PC-3 (cell line): ENCODE measurements at regions not wholly inside any gene's neighbourhood (a gene's known extent, or its start where the extent isn't known, plus 50 kb on each side); places are given as distances from the start of the nearest gene placed in this dataset.

ENCODE experiments used
- ATAC-seq: fragments of 200-7000 bp; cut with Tn5 transposase; 2 replicates; pipeline ENCODE4 v1.9.1; 2020; ENCODE audit warnings: mild to moderate bottlenecking, moderate library complexity
- BruUV-seq: library from RNA; stranded (reverse); fragments of 400-500 nt; replicated peaks from 2 replicates; lab custom pipeline; 2021; lab: Mats Ljungman, UMichigan
- CTCF ChIA-PET: fragments of 300-600 bp; sonication (Branson Sonifier 250); formaldehyde crosslinking; loops from one replicate; lab custom pipeline; 2022; ENCODE audit warnings: antibody characterized with exemption; lab: Charles Lee
- POLR2A ChIA-PET: fragments of 300-600 bp; sonication (Branson Sonifier 250); formaldehyde crosslinking; loops from one replicate; lab custom pipeline; 2022; ENCODE audit warnings: antibody characterized with exemption; ENCODE audit not compliant: unreplicated experiment; lab: Charles Lee
- DNase-seq: peaks from one replicate; pipeline ENCODE4 v3.0.0-alpha.2; 2015
- H2AFZ ChIP-seq: fragments of 300-600 bp; sonication (generic); 2 replicates; pipeline ENCODE4 v1.6.0; 2016; ENCODE audit warnings: antibody characterized with exemption, low read length
- H3F3A ChIP-seq: fragments of 300-600 bp; sonication (generic); one replicate; pipeline ENCODE4 v1.6.0; 2017; ENCODE audit warnings: antibody characterized with exemption, low read length, control low read depth, mild to moderate bottlenecking; ENCODE audit not compliant: unreplicated experiment
- H3K27ac ChIP-seq: fragments of 300-600 bp; sonication (generic); 2 replicates; pipeline ENCODE4 v1.5.1; 2016; ENCODE audit warnings: mild to moderate bottlenecking, low read length
- H3K27me3 ChIP-seq: fragments of 300-600 bp; sonication (generic); 2 replicates; pipeline ENCODE4 v1.6.1; 2016; ENCODE audit warnings: low read length, mixed read lengths
- H3K36me3 ChIP-seq: fragments of 300-600 bp; sonication (generic); 2 replicates; pipeline ENCODE4 v1.6.1; 2016; ENCODE audit warnings: low read depth, mixed run types, low read length, mixed read lengths
- H3K4me1 ChIP-seq: fragments of 300-600 bp; sonication (generic); 2 replicates; pipeline ENCODE4 v1.5.1; 2016; ENCODE audit warnings: low read length; ENCODE audit not compliant: insufficient read depth
- H3K4me2 ChIP-seq: fragments of 300-600 bp; sonication (generic); 2 replicates; pipeline ENCODE4 v1.6.0; 2016; ENCODE audit warnings: low read length
- H3K4me3 ChIP-seq: fragments of 300-600 bp; sonication (generic); 2 replicates; pipeline ENCODE4 v1.5.1; 2016; ENCODE audit warnings: mild to moderate bottlenecking, low read length, mixed read lengths
- H3K79me2 ChIP-seq: fragments of 300-600 bp; sonication (generic); 2 replicates; pipeline ENCODE4 v1.6.1; 2017; ENCODE audit warnings: low read length, mixed read lengths
- H3K9ac ChIP-seq: fragments of 300-600 bp; sonication (generic); 2 replicates; pipeline ENCODE4 v1.6.0; 2016; ENCODE audit warnings: mild to moderate bottlenecking, low read length
- H3K9me2 ChIP-seq: fragments of 300-600 bp; sonication (generic); replicated peaks from 2 replicates; pipeline ENCODE4 v1.6.1; 2016; ENCODE audit warnings: mixed run types, low read length, mixed read lengths
- H3K9me3 ChIP-seq: fragments of 300-600 bp; sonication (generic); 2 replicates; pipeline ENCODE4 v1.6.1; 2016; ENCODE audit warnings: low read length, mixed read lengths
- H4K20me1 ChIP-seq: fragments of 300-600 bp; sonication (generic); 2 replicates; pipeline ENCODE4 v1.6.1; 2016; ENCODE audit warnings: low read length, mixed read lengths
- CTCF ChIP-seq: fragments of 300-600 bp; sonication (generic); conservative IDR thresholded peaks from 2 replicates; pipeline ENCODE4 v1.5.1; 2017; ENCODE audit warnings: antibody characterized with exemption, low read depth, mild to moderate bottlenecking, low read length
- EZH2 ChIP-seq: fragments of 300-600 bp; sonication (generic); IDR thresholded peaks from one replicate; pipeline ENCODE4 v1.6.1; 2017; ENCODE audit warnings: antibody characterized with exemption, mild to moderate bottlenecking, low read length; ENCODE audit not compliant: unreplicated experiment
- EZH2phosphoT487 ChIP-seq: fragments of 300-600 bp; sonication (generic); IDR thresholded peaks from 2 replicates; pipeline ENCODE4 v1.6.1; 2018; ENCODE audit warnings: mild to moderate bottlenecking, antibody characterized with exemption, low read length, borderline replicate concordance
- intact Hi-C: fragments of 100-400 bp; cut with micrococcal nuclease; formaldehyde crosslinking; loops from 2 replicates; pipeline ENCODE4 v1.9.0; 2023

- H3K4me2 ChIP-seq, result no peak overlapping the region
- no TSS peak for BruUV-seq
- DNase-seq (no peak), ATAC-seq (no peak)
- H3K9ac ChIP-seq, result no peak overlapping the region
- H3K4me3 ChIP-seq, result no peak overlapping the region
- no peak overlapping the region for H2AFZ ChIP-seq
- intact Hi-C loops, result no loop called here
- H3K4me1 ChIP-seq, result peaks cover 58% of the 10 kb centered on the region
- H3K9me2 ChIP-seq, result no peaks in the 10 kb centered on the region
- peaks cover 3% of the 10 kb centered on the region; the same call in 1 of the 2 replicates for H3K36me3 ChIP-seq
- H3K9me3 ChIP-seq, result 0 out of 2 replicates have a peak, but pooled peaks cover 3% of the 10 kb centered on the region
- peaks cover 5% of the 10 kb centered on the region for H3F3A ChIP-seq
- no peaks in the 10 kb centered on the region for H3K79me2 ChIP-seq
- POLR2A ChIA-PET, result no interaction called here
- no peak overlapping the region for H3K27ac ChIP-seq
- no peaks in the 10 kb centered on the region for H4K20me1 ChIP-seq
- H3K27me3 ChIP-seq, result no peaks in the 10 kb centered on the region
- CTCF ChIA-PET, result no interaction called here
- TF ChIP-seq CTCF (no peak), EZH2phosphoT487 (no peak), EZH2 (no peak)
These were observed 131.9 kb upstream of the PRNP start for GRCh38 chr20:4554346-4554745.

- POLR2A ChIA-PET, result no interaction called here
- DNase-seq, result peak; percentile 46
- Histone ChIP-seq H2AFZ (no peak overlapping the region), H3K4me3 (no peak overlapping the region), H3K4me1 (peaks cover 66% of the 10 kb centered on the region), H3K9me3 (0 out of 2 replicates have a peak, but pooled peaks cover 4% of the 10 kb centered on the region), H3K79me2 (no peaks in the 10 kb centered on the region), H3K27me3 (no peaks in the 10 kb centered on the region), H3K36me3 (peaks cover 5% of the 10 kb centered on the region; the same call in 1 of the 2 replicates), H4K20me1 (no peaks in the 10 kb centered on the region), H3K9me2 (no peaks in the 10 kb centered on the region), H3K27ac (peak overlapping the region; percentile 85), H3F3A (peaks cover 5% of the 10 kb centered on the region), H3K9ac (no peak overlapping the region), H3K4me2 (0 out of 2 replicates have a peak overlapping the region, but pooled peaks have one; percentile 3)
- intact Hi-C loops, result no loop called here
- no TSS peak for BruUV-seq
- no peak for ATAC-seq
- TF ChIP-seq CTCF (no peak), EZH2 (no peak), EZH2phosphoT487 (no peak)
- CTCF ChIA-PET, result no interaction called here
These were observed 134.1 kb upstream of the PRNP start for GRCh38 chr20:4552075-4552640.

DNA sequence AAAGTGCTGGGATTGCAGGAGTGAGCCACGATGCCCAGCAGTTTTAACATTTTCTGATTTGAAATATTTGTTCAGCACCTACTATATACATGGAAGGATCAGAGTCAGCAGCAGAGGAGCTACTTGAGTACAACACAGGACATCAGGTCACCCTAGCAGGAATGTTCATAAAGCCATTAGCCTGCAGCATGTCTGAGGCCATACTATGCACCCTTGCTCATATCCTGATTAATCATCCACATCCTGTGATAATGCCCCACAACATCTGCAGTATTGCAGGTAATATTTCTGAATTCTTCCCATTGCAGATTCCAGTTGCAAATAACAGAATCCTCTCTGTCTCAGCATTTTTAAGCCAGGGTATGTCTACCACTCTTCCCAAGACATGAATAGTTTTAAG, 135.5 kb upstream of the PRNP start:
- Histone ChIP-seq H3K79me2 (no peaks in the 10 kb centered on the region), H3K27ac (peak overlapping the region; percentile 85), H3K36me3 (peaks cover 5% of the 10 kb centered on the region; the same call in 1 of the 2 replicates), H3F3A (peaks cover 1% of the 10 kb centered on the region), H3K4me1 (peaks cover 68% of the 10 kb centered on the region), H3K27me3 (no peaks in the 10 kb centered on the region), H3K4me2 (peak overlapping the region; percentile 60), H3K9ac (peak overlapping the region; percentile 34), H2AFZ (no peak overlapping the region), H3K9me2 (no peaks in the 10 kb centered on the region), H4K20me1 (no peaks in the 10 kb centered on the region), H3K9me3 (0 out of 2 replicates have a peak, but pooled peaks cover 4% of the 10 kb centered on the region), H3K4me3 (no peak overlapping the region)
- ChIA-PET CTCF (no interaction called here), POLR2A (interaction anchor here (0.5 kb wide), 1 partner anchor 718 kb away, joined by 17 read pairs; no protein-coding TSS in a partner anchor)
- peak; percentile 95 for DNase-seq
- TF ChIP-seq EZH2, result no peak
- TF ChIP-seq EZH2phosphoT487, result no peak
- TF ChIP-seq CTCF, result no peak
- BruUV-seq, result no TSS peak
- ATAC-seq, result peak; percentile 62
- intact Hi-C loops, result no loop called here
